22Rv1 (cell line): ENCODE measurements at regions not wholly inside any gene's neighbourhood (a gene's known extent, or its start where the extent isn't known, plus 50 kb on each side); places are given as distances from the start of the nearest gene placed in this dataset.

Source experiments
- H3K27ac ChIP-seq: fragments of 450-650 bp; 2 replicates; pipeline ENCODE4 v1.5.1; 2017
- CTCF ChIP-seq: fragments of 450-650 bp; IDR thresholded peaks from 2 replicates; pipeline ENCODE4 v1.5.1; 2017; ENCODE audit warnings: mild to moderate bottlenecking
- ZFX ChIP-seq: fragments of 450-650 bp; IDR thresholded peaks from 2 replicates; pipeline ENCODE4 v1.6.1; 2017; ENCODE audit warnings: antibody characterized with exemption, borderline replicate concordance

GRCh38 chr16:62088731-62089410 is 52.6 kb upstream of the CDH8 start:
- no peak for TF ChIP-seq ZFX
- TF ChIP-seq CTCF = no peak
- no peak overlapping the region for H3K27ac ChIP-seq
